Mucosa of descending colon (tissue), 3 donors: ENCODE measurements at regions not wholly inside any gene's neighbourhood (a gene's known extent, or its start where the extent isn't known, plus 50 kb on each side); places are given as distances from the start of the nearest gene placed in this dataset.

ENCODE experiments used
- ATAC-seq: fragments of 200-7000 bp; cut with Tn5 transposase; one replicate; pipeline ENCODE4 v1.9.1; 2020; ENCODE audit warnings: mild to moderate bottlenecking, moderate library complexity
- DNase-seq, 3 donors: peaks; one replicate each; pipeline ENCODE4 v3.0.0-alpha.2; 2020
- H3K36me3 ChIP-seq: fragments of 200-600 bp; one replicate; pipeline ENCODE4 v1.8.0; 2021; ENCODE audit warnings: low read depth, mild to moderate bottlenecking
- H3K4me1 ChIP-seq: fragments of 200-600 bp; one replicate; pipeline ENCODE4 v1.8.0; 2021; ENCODE audit warnings: low read depth, mild to moderate bottlenecking
- H3K4me3 ChIP-seq: fragments of 200-600 bp; one replicate; pipeline ENCODE4 v1.8.0; 2021; ENCODE audit warnings: mild to moderate bottlenecking
- H3K9me3 ChIP-seq: fragments of 200-600 bp; one replicate; pipeline ENCODE4 v1.8.0; 2021; ENCODE audit warnings: mild to moderate bottlenecking
- CTCF ChIP-seq: fragments of 200-600 bp; IDR thresholded peaks from one replicate; pipeline ENCODE4 v1.8.0; 2022; ENCODE audit warnings: antibody characterized with exemption, mild to moderate bottlenecking
- intact Hi-C, 2 donors: fragments of 100-400 bp; cut with DNase I in 1 of 2; cut with micrococcal nuclease in 1 of 2; formaldehyde crosslinking; loops; one replicate each; pipeline versions ENCODE4 v1.11.0 to v1.11.1; 2022; cut with DNase I, micrococcal nuclease
- donor health status: DM: no; HTN: no; CAD: no; lungs with moderate emphysema.
- donor health status: DM: no; HTN: no; CAD: no.
- donor health status: DM: no; HTN: yes; CAD: no.

- no peak for DNase-seq
- Histone ChIP-seq H3K4me3 (no peak overlapping the region), H3K4me1 (no peaks in the 10 kb centered on the region), H3K9me3 (peaks cover 40% of the 10 kb centered on the region), H3K36me3 (no peaks in the 10 kb centered on the region)
- no peak for ATAC-seq
- intact Hi-C loops = no loop called here
- TF ChIP-seq CTCF = no peak
Measured at GRCh38 chr3:84245789-84246188, 713.0 kb upstream of the CADM2 start.

GRCh38 chr3:84260596-84260995 lies 698.2 kb upstream of the CADM2 start:
- intact Hi-C loops = no loop called here
- Histone ChIP-seq H3K4me1 (no peaks in the 10 kb centered on the region), H3K36me3 (no peaks in the 10 kb centered on the region), H3K9me3 (peaks cover 14% of the 10 kb centered on the region), H3K4me3 (no peak overlapping the region)
- no peak for TF ChIP-seq CTCF
- DNase-seq (no peak), ATAC-seq (no peak)

GRCh38 chr3:84265768-84266167 lies 693.0 kb upstream of the CADM2 start:
- Histone ChIP-seq H3K4me1 (no peaks in the 10 kb centered on the region), H3K9me3 (peaks cover 44% of the 10 kb centered on the region), H3K4me3 (no peak overlapping the region), H3K36me3 (no peaks in the 10 kb centered on the region)
- DNase-seq (no peak), ATAC-seq (no peak)
- intact Hi-C loops = no loop called here
- no peak for TF ChIP-seq CTCF

GRCh38 chr3:84275532-84275931 lies 683.3 kb upstream of the CADM2 start:
- Histone ChIP-seq H3K9me3 (peaks cover 24% of the 10 kb centered on the region), H3K36me3 (no peaks in the 10 kb centered on the region), H3K4me3 (no peak overlapping the region), H3K4me1 (no peaks in the 10 kb centered on the region)
- intact Hi-C loops = no loop called here
- DNase-seq = no peak
- no peak for TF ChIP-seq CTCF
- ATAC-seq = no peak

GRCh38 chr3:84277562-84278224 lies 681.1 kb upstream of the CADM2 start:
- DNase-seq (no peak), ATAC-seq (no peak)
- intact Hi-C loops = no loop called here
- Histone ChIP-seq H3K4me3 (no peak overlapping the region), H3K4me1 (no peaks in the 10 kb centered on the region), H3K36me3 (no peaks in the 10 kb centered on the region), H3K9me3 (peaks cover 39% of the 10 kb centered on the region)
- TF ChIP-seq CTCF = no peak

- TF ChIP-seq CTCF = no peak
- H3K9me3 ChIP-seq = peaks cover 13% of the 10 kb centered on the region
- H3K4me3 ChIP-seq = no peak overlapping the region
- ATAC-seq (no peak), DNase-seq (no peak)
- H3K36me3 ChIP-seq = no peaks in the 10 kb centered on the region
- H3K4me1 ChIP-seq = no peaks in the 10 kb centered on the region
- intact Hi-C loops = no loop called here
Measured at GRCh38 chr3:84292128-84292527, 666.7 kb upstream of the CADM2 start.
